H1 (cell line): ENCODE measurements at regions not wholly inside any gene's neighbourhood (a gene's known extent, or its start where the extent isn't known, plus 50 kb on each side); places are given as distances from the start of the nearest gene placed in this dataset.

ENCODE experiments used
- KDM5A ChIP-seq: fragments of 200-600 bp; IDR thresholded peaks from 2 replicates; pipeline ENCODE4 v1.7.1; 2012; ENCODE audit warnings: mild to moderate bottlenecking, low read length, inconsistent platforms, mixed read lengths
- MAFK ChIP-seq: IDR thresholded peaks from 2 replicates; pipeline ENCODE4 v1.6.1; 2012; ENCODE audit warnings: low read depth, mild to moderate bottlenecking, improper control_type of control experiment, low read length
- NRF1 ChIP-seq: IDR thresholded peaks from 2 replicates; pipeline ENCODE4 v1.6.1; 2011; ENCODE audit warnings: mild to moderate bottlenecking, low read depth, low read length, improper control_type of control experiment

- TF ChIP-seq KDM5A (no peak), NRF1 (no peak), MAFK (no peak)
These were observed 141.9 kb downstream of the KIF26A start (continued) for GRCh38 chr14:104280085-104280901.
